GM13977 (cell line): ENCODE measurements at regions not wholly inside any gene's neighbourhood (a gene's known extent, or its start where the extent isn't known, plus 50 kb on each side); places are given as distances from the start of the nearest gene placed in this dataset.

Experiments used
- DNase-seq: peaks from one replicate; pipeline ENCODE4 v3.0.0; 2012; ENCODE audit warnings: low spot score
- CTCF ChIP-seq: IDR thresholded peaks from 2 replicates; pipeline ENCODE4 v1.5.1; 2012; ENCODE audit warnings: mild to moderate bottlenecking, control low read depth; ENCODE audit not compliant: insufficient read depth; ENCODE audit errors: extremely low read depth, missing control alignments
- in situ Hi-C: fragments of 300-500 bp; cut with MboI; formaldehyde crosslinking; loops from one replicate; pipeline ENCODE4 v1.12.0; 2022; ENCODE audit warnings: low sequenced_read_pairs, low pct_unique_long_range_greater_than_20kb, mixed read lengths, inconsistent platforms; ENCODE audit not compliant: unreplicated experiment

DNA sequence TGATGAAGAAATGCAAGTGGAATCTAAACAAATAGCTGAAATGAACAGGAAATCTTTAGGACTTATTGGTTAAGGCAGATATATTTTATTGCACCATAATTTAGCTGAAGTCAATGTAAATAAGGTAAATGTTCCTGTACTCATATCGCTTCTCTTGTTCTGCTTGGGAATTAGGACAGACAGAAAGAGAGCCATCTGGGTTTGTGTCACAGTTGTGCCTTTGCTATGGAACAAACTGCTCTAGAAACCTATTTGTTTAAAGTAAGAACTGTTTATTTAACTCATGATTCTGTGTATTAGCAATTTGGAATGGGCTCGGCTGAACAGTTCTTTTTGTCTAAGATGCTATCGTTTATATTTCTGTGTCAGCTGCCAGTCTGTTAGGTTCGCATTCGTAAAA, 143.8 kb upstream of the KHDRBS2 start:
- DNase-seq: no peak
- in situ Hi-C loops: no loop called here
- no peak for TF ChIP-seq CTCF

- TF ChIP-seq CTCF: no peak
- in situ Hi-C loops: no loop called here
- DNase-seq: no peak
Measured at GRCh38 chr6:62400521-62401259, 114.7 kb upstream of the KHDRBS2 start.

DNA sequence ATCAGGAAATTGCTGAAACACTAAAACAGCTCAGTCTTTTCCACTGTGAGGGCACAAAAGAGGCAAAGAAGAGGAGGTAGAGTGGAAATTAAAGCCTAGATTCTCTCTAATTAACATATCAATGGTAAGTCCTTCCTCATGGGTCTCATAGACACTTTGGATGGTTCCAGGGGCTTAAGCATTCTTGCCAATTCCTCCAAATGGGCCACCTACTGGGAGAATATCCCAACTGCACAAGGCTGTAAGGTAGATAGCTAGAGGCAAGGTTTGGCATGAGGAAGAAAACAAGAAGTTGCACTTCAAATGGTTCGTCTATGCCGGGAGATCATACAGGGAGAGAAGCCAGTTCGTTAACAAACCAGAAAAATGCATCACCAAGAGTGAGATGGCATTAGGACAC, 107.6 kb upstream of the KHDRBS2 start:
- no peak for DNase-seq
- no peak for TF ChIP-seq CTCF
- in situ Hi-C loops: no loop called here

DNA sequence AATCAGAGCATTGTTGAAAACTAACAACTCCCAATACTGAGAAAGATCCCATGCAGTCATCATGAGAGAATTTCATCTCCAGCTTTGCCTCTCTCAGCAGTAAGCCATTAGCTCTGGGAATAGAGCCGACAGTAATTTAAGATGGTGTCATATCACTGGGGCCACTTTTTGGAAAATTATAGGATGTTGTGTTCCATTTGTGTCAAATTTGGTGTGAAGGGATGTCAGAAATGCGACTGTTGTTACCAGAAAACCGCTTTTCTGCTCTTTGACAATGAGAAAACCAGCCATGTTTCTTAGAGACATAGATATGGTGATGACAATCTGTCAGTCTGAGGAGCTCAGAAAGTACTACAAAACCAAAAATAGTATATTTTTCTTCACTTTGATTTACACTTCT, 106.3 kb upstream of the KHDRBS2 start:
- TF ChIP-seq CTCF: no peak
- DNase-seq: no peak
- in situ Hi-C loops: no loop called here

GRCh38 chr6:62391358-62391757, 105.3 kb upstream of the KHDRBS2 start:
- no peak for DNase-seq
- TF ChIP-seq CTCF: no peak
- in situ Hi-C loops: no loop called here

DNA sequence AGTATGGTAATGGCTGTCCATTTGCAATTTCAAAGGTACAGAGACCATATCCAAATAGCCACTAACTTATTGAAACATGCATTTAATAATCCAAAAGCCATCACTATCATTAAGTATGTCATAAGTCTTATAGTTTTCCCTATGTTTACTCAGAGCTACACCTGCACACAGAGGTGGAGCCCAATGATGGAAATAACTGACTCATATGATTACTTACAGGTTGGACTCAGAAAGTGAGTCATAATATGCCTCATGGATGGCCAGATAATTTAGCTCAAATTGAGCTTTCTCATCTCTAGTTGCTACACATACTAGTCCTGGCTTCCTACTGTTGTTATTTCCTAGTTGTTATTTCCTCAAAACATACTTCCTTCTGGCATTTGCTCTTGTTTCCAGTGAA, 104.4 kb upstream of the KHDRBS2 start:
- in situ Hi-C loops: no loop called here
- no peak for DNase-seq
- TF ChIP-seq CTCF: no peak
